Astrocyte of the cerebellum (primary cell): ENCODE measurements at regions not wholly inside any gene's neighbourhood (a gene's known extent, or its start where the extent isn't known, plus 50 kb on each side); places are given as distances from the start of the nearest gene placed in this dataset.

Source experiments
- DNase-seq: peaks from one replicate; pipeline ENCODE4 v3.0.0-alpha.2; 2011; ENCODE audit warnings: low read depth
- H3K4me3 ChIP-seq: 2 replicates; pipeline ENCODE4 v1.5.1; 2011; ENCODE audit warnings: mild to moderate bottlenecking, low read depth, low read length, moderate library complexity
- CTCF ChIP-seq: IDR thresholded peaks from 2 replicates; pipeline ENCODE4 v1.5.1; 2012; ENCODE audit warnings: low read length, low read depth, moderate library complexity, mild to moderate bottlenecking; ENCODE audit errors: missing control alignments
- in situ Hi-C: cut with HindIII; loops from 2 replicates; pipeline ENCODE4 v1.10.0; 2017; ENCODE audit warnings: low sequenced_read_pairs

GRCh38 chr2:57674743-57675142, 371.9 kb upstream of the VRK2 start:
- H3K4me3 ChIP-seq: no peak overlapping the region
- no peak for DNase-seq
- no peak for TF ChIP-seq CTCF
- in situ Hi-C loops: no loop called here

- no peak overlapping the region for H3K4me3 ChIP-seq
- in situ Hi-C loops: no loop called here
- DNase-seq: no peak
- no peak for TF ChIP-seq CTCF
Observed at GRCh38 chr2:57677296-57677695, 369.3 kb upstream of the VRK2 start.

- in situ Hi-C loops: no loop called here
- no peak for TF ChIP-seq CTCF
Observed at GRCh38 chr2:57681650-57682049, 365.0 kb upstream of the VRK2 start.

GRCh38 chr2:57685032-57685431, 361.6 kb upstream of the VRK2 start:
- DNase-seq: no peak
- no peak overlapping the region for H3K4me3 ChIP-seq
- no peak for TF ChIP-seq CTCF
- in situ Hi-C loops: no loop called here

More at GRCh38 chr2:57681650-57682049, 365.0 kb upstream of the VRK2 start:
- no peak overlapping the region for H3K4me3 ChIP-seq
- no peak for DNase-seq

GRCh38 chr2:57692395-57692794, 354.2 kb upstream of the VRK2 start:
- no peak for DNase-seq
- no peak for TF ChIP-seq CTCF
- in situ Hi-C loops: no loop called here
- H3K4me3 ChIP-seq: no peak overlapping the region

- in situ Hi-C loops: no loop called here
- no peak for DNase-seq
- H3K4me3 ChIP-seq: no peak overlapping the region
- TF ChIP-seq CTCF: no peak
Observed at GRCh38 chr2:57693177-57693576, 353.4 kb upstream of the VRK2 start.

- H3K4me3 ChIP-seq: no peak overlapping the region
- in situ Hi-C loops: no loop called here
- no peak for DNase-seq
- no peak for TF ChIP-seq CTCF
Observed at GRCh38 chr2:57693965-57694364, 352.6 kb upstream of the VRK2 start.
